IMR-90 (cell line): ENCODE measurements at regions not wholly inside any gene's neighbourhood (a gene's known extent, or its start where the extent isn't known, plus 50 kb on each side); places are given as distances from the start of the nearest gene placed in this dataset.

Experiments
- ATAC-seq: fragments of 200-7000 bp; cut with Tn5 transposase; 2 replicates; pipeline ENCODE4 v1.9.1; 2020; ENCODE audit warnings: low read depth, mild to moderate bottlenecking, moderate library complexity
- BruUV-seq: library from RNA; stranded (reverse); fragments of 400-500 nt; replicated peaks from 2 replicates; lab custom pipeline; 2021; lab: Mats Ljungman, UMichigan
- CTCF ChIA-PET: fragments of 300-600 bp; formaldehyde crosslinking; extraction: SDS; loops from one replicate; lab custom pipeline; 2021; ENCODE audit warnings: antibody characterized with exemption; lab: Yijun Ruan, JAX
- POLR2A ChIA-PET: fragments of 300-600 bp; sonication (Branson Sonifier 250); formaldehyde crosslinking; loops from one replicate; lab custom pipeline; 2022; ENCODE audit warnings: antibody characterized with exemption; ENCODE audit not compliant: unreplicated experiment; lab: Charles Lee
- DNase-seq: peaks from one replicate; pipeline ENCODE4 v3.0.0; 2013
- H2AFZ ChIP-seq: replicated peaks from 2 replicates; pipeline ENCODE3; 2013; ENCODE audit warnings: low read length, mild to moderate bottlenecking; ENCODE audit not compliant: poor library complexity
- H2AK5ac ChIP-seq: 2 replicates; pipeline ENCODE4 v1.6.1; 2013; ENCODE audit warnings: low read depth, low read length, inconsistent platforms
- H2AK9ac ChIP-seq: replicated peaks from 2 replicates; pipeline ENCODE3; 2013; ENCODE audit warnings: mild to moderate bottlenecking, low read depth, low read length, moderate library complexity; ENCODE audit not compliant: poor library complexity
- H2BK120ac ChIP-seq: 2 replicates; pipeline ENCODE4 v1.6.1; 2013; ENCODE audit warnings: low read depth, low read length, inconsistent platforms
- H2BK15ac ChIP-seq: 3 replicates; pipeline ENCODE4 v1.6.1; 2013; ENCODE audit warnings: low read depth, low read length, inconsistent platforms
- H2BK20ac ChIP-seq: 2 replicates; pipeline ENCODE4 v1.6.1; 2013; ENCODE audit warnings: low read depth, mild to moderate bottlenecking, inconsistent platforms, low read length, moderate library complexity
- H2BK5ac ChIP-seq: 2 replicates; pipeline ENCODE4 v1.6.1; 2013; ENCODE audit warnings: mild to moderate bottlenecking, low read depth, low read length, inconsistent platforms; ENCODE audit not compliant: poor library complexity, severe bottlenecking
- H3K14ac ChIP-seq: replicated peaks from 2 replicates; pipeline ENCODE4 v1.6.1; 2013; ENCODE audit warnings: low read depth, low read length, inconsistent platforms
- H3K18ac ChIP-seq: 2 replicates; pipeline ENCODE4 v1.6.1; 2013; ENCODE audit warnings: low read depth, low read length, control low read depth
- H3K23ac ChIP-seq: 2 replicates; pipeline ENCODE4 v1.6.1; 2013; ENCODE audit warnings: low read depth, low read length, inconsistent platforms
- H3K27ac ChIP-seq: 2 replicates; pipeline ENCODE4 v1.5.1; 2013; ENCODE audit warnings: mild to moderate bottlenecking, control low read depth, low read length; ENCODE audit not compliant: insufficient read depth
- H3K27me3 ChIP-seq: 2 replicates; pipeline ENCODE4 v1.6.1; 2013; ENCODE audit warnings: low read length; ENCODE audit not compliant: control insufficient read depth, insufficient read depth
- H3K36me3 ChIP-seq: 2 replicates; pipeline ENCODE4 v1.6.1; 2013; ENCODE audit warnings: low read length, mixed read lengths; ENCODE audit not compliant: control insufficient read depth, insufficient read depth
- H3K4ac ChIP-seq: 2 replicates; pipeline ENCODE4 v1.6.1; 2013; ENCODE audit warnings: low read depth, low read length, inconsistent platforms
- H3K4me1 ChIP-seq: 2 replicates; pipeline ENCODE4 v1.6.1; 2013; ENCODE audit warnings: low read length, mixed read lengths; ENCODE audit not compliant: control insufficient read depth, insufficient read depth
- H3K4me2 ChIP-seq: 2 replicates; pipeline ENCODE4 v1.6.1; 2013; ENCODE audit warnings: low read depth, mild to moderate bottlenecking, control low read depth, low read length, moderate library complexity
- H3K4me3 ChIP-seq: 2 replicates; pipeline ENCODE4 v1.5.1; 2013; ENCODE audit warnings: low read depth, mild to moderate bottlenecking, control low read depth, low read length, moderate library complexity; ENCODE audit not compliant: insufficient read depth
- H3K56ac ChIP-seq: 2 replicates; pipeline ENCODE4 v1.6.1; 2013; ENCODE audit warnings: low read length, inconsistent platforms; ENCODE audit not compliant: insufficient read depth; ENCODE audit errors: extremely low read depth
- H3K79me1 ChIP-seq, 2 experiments: 2 replicates each; pipeline ENCODE4 v1.6.1; 2013; ENCODE audit warnings: low read length in 2 of 2, inconsistent platforms in 1 of 2, low read depth in 1 of 2
- H3K9ac ChIP-seq: 2 replicates; pipeline ENCODE4 v1.6.1; 2013; ENCODE audit warnings: low read depth, low read length, control low read depth
- H3K9me1 ChIP-seq: 2 replicates; pipeline ENCODE4 v1.6.1; 2013; ENCODE audit warnings: low read length, inconsistent platforms; ENCODE audit not compliant: insufficient read depth
- H3K9me3 ChIP-seq: 2 replicates; pipeline ENCODE4 v1.6.1; 2013; ENCODE audit warnings: low read length; ENCODE audit not compliant: control insufficient read depth, insufficient read depth
- H4K20me1 ChIP-seq: 2 replicates; pipeline ENCODE4 v1.6.1; 2013; ENCODE audit warnings: low read length, inconsistent platforms; ENCODE audit not compliant: insufficient read depth
- H4K5ac ChIP-seq: 2 replicates; pipeline ENCODE4 v1.6.1; 2013; ENCODE audit warnings: mild to moderate bottlenecking, low read depth, low read length, control low read depth
- H4K8ac ChIP-seq, 2 experiments: 2 replicates each; pipeline ENCODE4 v1.6.1; 2013; ENCODE audit warnings: low read depth in 2 of 2, low read length in 2 of 2, control low read depth in 1 of 2, inconsistent platforms in 1 of 2
- H4K91ac ChIP-seq: 2 replicates; pipeline ENCODE4 v1.6.1; 2013; ENCODE audit warnings: low read depth, low read length, inconsistent platforms; ENCODE audit not compliant: insufficient read depth
- CHD1 ChIP-seq: IDR thresholded peaks from 2 replicates; pipeline ENCODE4 v1.6.1; 2012; ENCODE audit warnings: low read depth, low read length, improper control_type of control experiment
- FOS ChIP-seq: fragments of 150-350 bp; IDR thresholded peaks from 2 replicates; pipeline ENCODE4 v1.6.1; 2016; ENCODE audit warnings: low read depth, low read length
- MAZ ChIP-seq: IDR thresholded peaks from 2 replicates; pipeline ENCODE4 v1.6.1; 2012; ENCODE audit warnings: low read depth, mild to moderate bottlenecking, low read length, improper control_type of control experiment, moderate library complexity, borderline replicate concordance
- NFE2L2 ChIP-seq: fragments of 150-350 bp; IDR thresholded peaks from 2 replicates; pipeline ENCODE4 v1.6.1; 2016; ENCODE audit warnings: low read depth, mild to moderate bottlenecking, low read length
- WGBS, 2 experiments: methylation state at CpG; one replicate each; pipeline versions ENCODE4 v1.1.5 to v1.1.7; 2013; ENCODE audit warnings: missing lambda C conversion rate in 2 of 2; ENCODE audit not compliant: insufficient read length in 1 of 2; ENCODE audit errors: extremely low coverage in 2 of 2; 5-methylcytosine and 5-hydroxymethylcytosine counted together
- dilution Hi-C: fragments of 300-500 bp; cut with HindIII; formaldehyde crosslinking; loops from one replicate; pipeline ENCODE4 v1.14.3; 2018; ENCODE audit warnings: low sequenced_read_pairs; ENCODE audit not compliant: unreplicated experiment
- in situ Hi-C: fragments of 300-500 bp; cut with MboI; formaldehyde crosslinking; loops from 3 replicates; pipeline ENCODE4 v1.14.3; 2019; ENCODE audit warnings: low sequenced_read_pairs, inconsistent platforms, mixed read lengths
- intact Hi-C: fragments of 100-400 bp; cut with micrococcal nuclease; formaldehyde crosslinking; loops from 2 replicates; pipeline ENCODE4 v1.10.0; 2022
- TF ChIP-seq, protein P1 (sequence below): fragments of 150-350 bp; IDR thresholded peaks from 2 replicates; pipeline ENCODE4 v1.6.1; 2017; ENCODE audit warnings: mild to moderate bottlenecking, antibody characterized with exemption, low read length, low read depth
- TF ChIP-seq, protein P2 (sequence below): conservative IDR thresholded peaks from 2 replicates; pipeline ENCODE4 v1.5.1; 2012; ENCODE audit warnings: mild to moderate bottlenecking, low read depth, low read length, improper control_type of control experiment

GRCh38 chr2:163367825-163368582 is 367.8 kb downstream of the FIGN start:
- no peak overlapping the region for H4K5ac ChIP-seq
- POLR2A ChIA-PET, result no interaction called here
- no peak overlapping the region for H3K23ac ChIP-seq
- DNase-seq, result no peak
- H3K9me1 ChIP-seq, result no peaks in the 10 kb centered on the region
- no peaks in the 10 kb centered on the region for H3K9me3 ChIP-seq
- H3K14ac ChIP-seq, result no peak overlapping the region
- H4K20me1 ChIP-seq, result no peaks in the 10 kb centered on the region
- H3K36me3 ChIP-seq, result no peaks in the 10 kb centered on the region
- H2AFZ ChIP-seq, result no peak overlapping the region
- BruUV-seq, result no TSS peak
- H3K4me2 ChIP-seq, result no peak overlapping the region
- no peak for ATAC-seq
- TF ChIP-seq, protein P1, sequence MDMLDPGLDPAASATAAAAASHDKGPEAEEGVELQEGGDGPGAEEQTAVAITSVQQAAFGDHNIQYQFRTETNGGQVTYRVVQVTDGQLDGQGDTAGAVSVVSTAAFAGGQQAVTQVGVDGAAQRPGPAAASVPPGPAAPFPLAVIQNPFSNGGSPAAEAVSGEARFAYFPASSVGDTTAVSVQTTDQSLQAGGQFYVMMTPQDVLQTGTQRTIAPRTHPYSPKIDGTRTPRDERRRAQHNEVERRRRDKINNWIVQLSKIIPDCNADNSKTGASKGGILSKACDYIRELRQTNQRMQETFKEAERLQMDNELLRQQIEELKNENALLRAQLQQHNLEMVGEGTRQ, result no peak
- TF ChIP-seq NFE2L2 (no peak), FOS (no peak), CHD1 (no peak), MAZ (no peak)
- TF ChIP-seq, protein P2, sequence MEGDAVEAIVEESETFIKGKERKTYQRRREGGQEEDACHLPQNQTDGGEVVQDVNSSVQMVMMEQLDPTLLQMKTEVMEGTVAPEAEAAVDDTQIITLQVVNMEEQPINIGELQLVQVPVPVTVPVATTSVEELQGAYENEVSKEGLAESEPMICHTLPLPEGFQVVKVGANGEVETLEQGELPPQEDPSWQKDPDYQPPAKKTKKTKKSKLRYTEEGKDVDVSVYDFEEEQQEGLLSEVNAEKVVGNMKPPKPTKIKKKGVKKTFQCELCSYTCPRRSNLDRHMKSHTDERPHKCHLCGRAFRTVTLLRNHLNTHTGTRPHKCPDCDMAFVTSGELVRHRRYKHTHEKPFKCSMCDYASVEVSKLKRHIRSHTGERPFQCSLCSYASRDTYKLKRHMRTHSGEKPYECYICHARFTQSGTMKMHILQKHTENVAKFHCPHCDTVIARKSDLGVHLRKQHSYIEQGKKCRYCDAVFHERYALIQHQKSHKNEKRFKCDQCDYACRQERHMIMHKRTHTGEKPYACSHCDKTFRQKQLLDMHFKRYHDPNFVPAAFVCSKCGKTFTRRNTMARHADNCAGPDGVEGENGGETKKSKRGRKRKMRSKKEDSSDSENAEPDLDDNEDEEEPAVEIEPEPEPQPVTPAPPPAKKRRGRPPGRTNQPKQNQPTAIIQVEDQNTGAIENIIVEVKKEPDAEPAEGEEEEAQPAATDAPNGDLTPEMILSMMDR, result no peak
- no peak overlapping the region for H4K91ac ChIP-seq
- in situ Hi-C loops, result no loop called here
- no peak overlapping the region for H3K18ac ChIP-seq
- no peak overlapping the region for H4K8ac ChIP-seq
- CTCF ChIA-PET, result interaction anchor here (1.0 kb wide), 1 partner anchor 22 kb away, joined by 3 read pairs; no protein-coding TSS in a partner anchor
- dilution Hi-C loops, result no loop called here
- no peak overlapping the region for H3K27ac ChIP-seq
- no peak overlapping the region for H3K4me3 ChIP-seq
- no peak overlapping the region for H2BK120ac ChIP-seq
- no peak overlapping the region for H2BK15ac ChIP-seq
- H2BK5ac ChIP-seq, result no peak overlapping the region
- intact Hi-C loops, result no loop called here
- no peaks in the 10 kb centered on the region for H3K79me1 ChIP-seq
- H2AK5ac ChIP-seq, result no peak overlapping the region
- no peak overlapping the region for H3K4ac ChIP-seq
- H3K27me3 ChIP-seq, result no peaks in the 10 kb centered on the region
- H3K56ac ChIP-seq, result no peak overlapping the region
- no peak overlapping the region for H3K9ac ChIP-seq
- WGBS, 2 experiments, result no CpG with 5 or more reads among the region's 4 CpGs
- H3K4me1 ChIP-seq, result no peaks in the 10 kb centered on the region
- H2AK9ac ChIP-seq, result no peak overlapping the region
- no peak overlapping the region for H2BK20ac ChIP-seq
